ENCODE measurements at regions not wholly inside any gene's neighbourhood (a gene's known extent, or its start where the extent isn't known, plus 50 kb on each side); places are given as distances from the start of the nearest gene placed in this dataset.
"Not testable (repeated sequence)": the region's sequence is repeated elsewhere in the genome, so short reads cannot be mapped to it uniquely, and the experiment has no call there.

GRCh38 chr15:24202297-24202696, 473.3 kb upstream of the NPAP1 start:
- not testable (repeated sequence) for H3K36me3 ChIP-seq (ENCODE audit: insufficient read depth)
- WGBS, result 37% methylated on average over 2 of the region's 2 CpGs

GRCh38 chr15:24211742-24212476, 463.7 kb upstream of the NPAP1 start:
- WGBS, result 74% methylated on average over 6 of the region's 6 CpGs
- H3K27ac ChIP-seq (ENCODE audit: low read depth); H3K36me3 ChIP-seq (ENCODE audit: insufficient read depth); H3K4me1 ChIP-seq (ENCODE audit: insufficient read depth); H3K4me3 ChIP-seq (ENCODE audit: low read depth, low read length); DNase-seq (ENCODE audit: extremely low spot score): not testable (repeated sequence)

More at GRCh38 chr15:24202297-24202696, 473.3 kb upstream of the NPAP1 start:
- not testable (repeated sequence) for DNase-seq (ENCODE audit: extremely low spot score); H3K27ac ChIP-seq (ENCODE audit: low read depth); H3K4me1 ChIP-seq (ENCODE audit: insufficient read depth); H3K4me3 ChIP-seq (ENCODE audit: low read depth, low read length)

- no peak overlapping the region for H3K27ac ChIP-seq (ENCODE audit: low read depth)
- H3K36me3 ChIP-seq (ENCODE audit: insufficient read depth), result no peaks in the 10 kb centered on the region
- WGBS, result 71% methylated on average over 7 of the region's 7 CpGs
- no peaks in the 10 kb centered on the region for H3K4me1 ChIP-seq (ENCODE audit: insufficient read depth)
- no peak for DNase-seq (ENCODE audit: extremely low spot score)
- H3K4me3 ChIP-seq (ENCODE audit: low read depth, low read length), result no peak overlapping the region
Observed at GRCh38 chr15:24223739-24224138, 451.8 kb upstream of the NPAP1 start.

GRCh38 chr15:24224161-24224560, 451.4 kb upstream of the NPAP1 start:
- no peak for DNase-seq (ENCODE audit: extremely low spot score)
- 66% methylated on average over 1 of the region's 1 CpG for WGBS
- H3K27ac ChIP-seq (ENCODE audit: low read depth), result no peak overlapping the region

DNA sequence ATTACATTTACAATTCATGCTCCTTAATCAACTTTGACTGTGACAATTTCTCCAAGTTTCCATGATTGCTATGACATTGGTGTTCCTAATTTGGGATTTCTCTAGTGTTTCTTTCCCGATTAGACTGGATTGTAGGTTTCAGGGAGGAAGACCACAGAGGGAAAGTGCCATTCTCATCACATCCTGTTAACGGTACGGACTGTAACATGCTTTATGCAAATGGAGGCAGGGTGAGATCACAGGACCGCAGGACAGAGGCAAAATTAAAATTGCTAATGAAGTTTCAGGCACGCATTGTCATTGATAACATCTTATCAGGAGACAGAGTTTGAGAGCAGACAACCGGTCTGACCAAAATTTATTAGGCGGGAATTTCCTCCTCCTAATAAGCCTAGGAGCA, 446.7 kb upstream of the NPAP1 start:
- H3K4me3 ChIP-seq (ENCODE audit: low read depth, low read length); H3K36me3 ChIP-seq (ENCODE audit: insufficient read depth); H3K4me1 ChIP-seq (ENCODE audit: insufficient read depth); H3K27ac ChIP-seq (ENCODE audit: low read depth); DNase-seq (ENCODE audit: extremely low spot score): not testable (repeated sequence)
- 82% methylated on average over 7 of the region's 7 CpGs for WGBS

More at GRCh38 chr15:24224161-24224560, 451.4 kb upstream of the NPAP1 start:
- Histone ChIP-seq H3K4me3 (ENCODE audit: low read depth, low read length) (no peak overlapping the region), H3K4me1 (ENCODE audit: insufficient read depth) (no peaks in the 10 kb centered on the region), H3K36me3 (ENCODE audit: insufficient read depth) (no peaks in the 10 kb centered on the region)

DNA sequence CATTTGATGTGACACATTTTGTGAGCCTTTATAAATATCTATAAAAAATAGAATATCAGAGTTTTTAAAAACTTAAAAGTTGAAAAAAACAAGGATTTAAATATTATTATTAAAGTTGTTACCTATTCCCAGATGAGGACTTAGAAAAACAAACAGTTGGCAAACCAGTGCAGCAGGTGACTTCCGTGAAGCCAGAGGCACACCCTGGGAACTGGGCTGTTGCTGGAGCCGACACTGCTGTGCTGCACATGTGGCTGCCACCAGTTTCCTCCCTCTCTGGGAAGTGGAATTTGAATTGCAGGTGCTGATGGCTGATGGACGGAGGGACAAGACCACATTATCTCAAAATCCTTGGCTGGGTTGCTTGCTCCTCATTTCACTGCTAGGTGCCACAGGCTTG, 442.4 kb upstream of the NPAP1 start:
- 74% methylated on average over 3 of the region's 3 CpGs for WGBS
- H3K27ac ChIP-seq (ENCODE audit: low read depth); H3K4me1 ChIP-seq (ENCODE audit: insufficient read depth); DNase-seq (ENCODE audit: extremely low spot score); H3K4me3 ChIP-seq (ENCODE audit: low read depth, low read length); H3K36me3 ChIP-seq (ENCODE audit: insufficient read depth): not testable (repeated sequence)

GRCh38 chr15:24240580-24240979, 435.0 kb upstream of the NPAP1 start:
- WGBS, result 78% methylated on average over 5 of the region's 5 CpGs
- H3K36me3 ChIP-seq (ENCODE audit: insufficient read depth); H3K4me3 ChIP-seq (ENCODE audit: low read depth, low read length); H3K27ac ChIP-seq (ENCODE audit: low read depth); H3K4me1 ChIP-seq (ENCODE audit: insufficient read depth); DNase-seq (ENCODE audit: extremely low spot score): not testable (repeated sequence)

DNA sequence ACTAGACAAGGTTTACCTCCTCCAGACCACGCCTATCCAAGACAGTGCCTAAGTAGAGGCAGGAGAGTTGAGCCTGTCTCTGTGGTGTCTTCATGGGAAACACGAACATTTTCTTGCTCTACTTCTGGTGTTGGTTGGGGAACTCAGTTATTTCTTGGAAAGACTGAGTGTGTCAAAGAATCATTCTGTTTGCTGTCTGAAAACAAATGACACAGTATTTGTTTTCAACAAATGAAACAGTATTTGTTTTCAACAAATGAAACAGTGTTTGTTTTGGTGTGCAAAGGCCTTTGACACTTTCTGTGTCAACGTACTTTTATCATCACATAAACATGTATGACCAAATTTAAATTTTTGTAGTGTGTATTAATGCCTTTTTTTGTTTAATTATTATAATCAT, 416.5 kb upstream of the NPAP1 start:
- WGBS, result 57% methylated on average over 3 of the region's 3 CpGs
- not testable (repeated sequence) for H3K4me3 ChIP-seq (ENCODE audit: low read depth, low read length); DNase-seq (ENCODE audit: extremely low spot score); H3K4me1 ChIP-seq (ENCODE audit: insufficient read depth); H3K36me3 ChIP-seq (ENCODE audit: insufficient read depth); H3K27ac ChIP-seq (ENCODE audit: low read depth)

GRCh38 chr15:24260407-24260806, 415.2 kb upstream of the NPAP1 start:
- 78% methylated on average over 10 of the region's 10 CpGs for WGBS
- not testable (repeated sequence) for H3K27ac ChIP-seq (ENCODE audit: low read depth)

GRCh38 chr15:24260854-24261253, 414.7 kb upstream of the NPAP1 start:
- 27% methylated on average over 13 of the region's 25 CpGs for WGBS
- not testable (repeated sequence) for H3K4me3 ChIP-seq (ENCODE audit: low read depth, low read length); H3K4me1 ChIP-seq (ENCODE audit: insufficient read depth); H3K36me3 ChIP-seq (ENCODE audit: insufficient read depth); H3K27ac ChIP-seq (ENCODE audit: low read depth); DNase-seq (ENCODE audit: extremely low spot score)

More at GRCh38 chr15:24260407-24260806, 415.2 kb upstream of the NPAP1 start:
- not testable (repeated sequence) for DNase-seq (ENCODE audit: extremely low spot score); H3K4me3 ChIP-seq (ENCODE audit: low read depth, low read length); H3K36me3 ChIP-seq (ENCODE audit: insufficient read depth); H3K4me1 ChIP-seq (ENCODE audit: insufficient read depth)

DNA sequence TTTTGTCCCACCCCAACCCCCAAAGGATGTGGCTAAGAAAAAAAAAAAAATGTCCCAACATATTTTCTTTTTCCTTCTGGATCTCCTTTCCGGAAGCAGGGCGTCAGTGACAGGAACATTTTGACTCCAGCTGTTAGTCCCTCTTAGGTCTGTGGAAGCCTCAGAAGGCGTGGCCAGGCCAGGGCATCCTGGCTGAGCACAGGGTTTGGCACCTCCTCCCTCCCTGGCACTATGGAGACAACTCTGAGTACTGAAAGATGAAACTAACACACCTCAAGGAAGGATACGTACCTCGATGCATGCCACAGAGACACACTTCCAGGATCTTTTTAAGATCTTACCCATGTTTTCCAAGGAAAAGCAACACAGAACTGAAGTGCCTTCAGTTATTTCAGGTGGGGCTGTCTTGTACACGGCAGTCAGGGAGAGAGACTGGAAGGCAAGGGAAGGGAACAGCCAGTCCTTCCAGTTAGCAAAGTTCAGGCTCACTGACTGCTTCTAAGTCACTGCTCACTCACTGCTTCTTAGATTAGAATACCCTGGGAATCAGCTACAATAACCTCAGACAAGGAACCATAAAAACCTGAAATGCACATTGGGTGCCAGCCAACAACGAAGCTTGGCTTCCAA, 406.9 kb upstream of the NPAP1 start:
- DNase-seq (ENCODE audit: extremely low spot score); H3K27ac ChIP-seq (ENCODE audit: low read depth): not testable (repeated sequence)
- WGBS, result 59% methylated on average over 7 of the region's 7 CpGs

GRCh38 chr15:24269166-24269571, 406.4 kb upstream of the NPAP1 start:
- no peaks in the 10 kb centered on the region for H3K36me3 ChIP-seq (ENCODE audit: insufficient read depth)
- peak; percentile 4 for DNase-seq (ENCODE audit: extremely low spot score)
- no peak overlapping the region for H3K27ac ChIP-seq (ENCODE audit: low read depth)
- H3K4me3 ChIP-seq (ENCODE audit: low read depth, low read length), result no peak overlapping the region
- 39% methylated on average over 4 of the region's 4 CpGs for WGBS
- H3K4me1 ChIP-seq (ENCODE audit: insufficient read depth), result no peaks in the 10 kb centered on the region

More for the DNA sequence above, 406.9 kb upstream of the NPAP1 start:
- not testable (repeated sequence) for H3K4me1 ChIP-seq (ENCODE audit: insufficient read depth); H3K4me3 ChIP-seq (ENCODE audit: low read depth, low read length); H3K36me3 ChIP-seq (ENCODE audit: insufficient read depth)

DNA sequence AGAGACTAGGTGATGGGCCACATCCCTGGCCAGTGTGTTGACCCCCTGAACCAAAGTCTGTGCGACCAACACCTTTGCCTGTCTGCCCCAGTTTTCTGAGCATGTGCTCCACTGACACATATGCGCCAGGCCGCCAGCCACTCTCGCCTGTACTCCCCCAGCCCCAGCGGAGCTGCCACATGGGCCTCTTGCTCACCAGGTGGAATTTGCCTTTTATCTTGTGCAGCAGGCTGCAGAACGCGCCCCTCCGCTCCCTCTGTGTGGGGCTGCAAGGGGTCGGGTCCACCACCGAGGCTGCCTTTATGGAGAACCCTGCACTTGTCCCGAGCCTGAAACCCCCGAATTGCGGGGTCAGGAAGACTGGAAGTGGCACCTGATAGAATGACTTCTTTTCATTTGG, 405.7 kb upstream of the NPAP1 start:
- Histone ChIP-seq H3K4me3 (ENCODE audit: low read depth, low read length) (no peak overlapping the region), H3K27ac (ENCODE audit: low read depth) (no peak overlapping the region), H3K36me3 (ENCODE audit: insufficient read depth) (no peaks in the 10 kb centered on the region), H3K4me1 (ENCODE audit: insufficient read depth) (no peaks in the 10 kb centered on the region)
- WGBS, result 91% methylated on average over 13 of the region's 13 CpGs
- DNase-seq (ENCODE audit: extremely low spot score), result no peak

DNA sequence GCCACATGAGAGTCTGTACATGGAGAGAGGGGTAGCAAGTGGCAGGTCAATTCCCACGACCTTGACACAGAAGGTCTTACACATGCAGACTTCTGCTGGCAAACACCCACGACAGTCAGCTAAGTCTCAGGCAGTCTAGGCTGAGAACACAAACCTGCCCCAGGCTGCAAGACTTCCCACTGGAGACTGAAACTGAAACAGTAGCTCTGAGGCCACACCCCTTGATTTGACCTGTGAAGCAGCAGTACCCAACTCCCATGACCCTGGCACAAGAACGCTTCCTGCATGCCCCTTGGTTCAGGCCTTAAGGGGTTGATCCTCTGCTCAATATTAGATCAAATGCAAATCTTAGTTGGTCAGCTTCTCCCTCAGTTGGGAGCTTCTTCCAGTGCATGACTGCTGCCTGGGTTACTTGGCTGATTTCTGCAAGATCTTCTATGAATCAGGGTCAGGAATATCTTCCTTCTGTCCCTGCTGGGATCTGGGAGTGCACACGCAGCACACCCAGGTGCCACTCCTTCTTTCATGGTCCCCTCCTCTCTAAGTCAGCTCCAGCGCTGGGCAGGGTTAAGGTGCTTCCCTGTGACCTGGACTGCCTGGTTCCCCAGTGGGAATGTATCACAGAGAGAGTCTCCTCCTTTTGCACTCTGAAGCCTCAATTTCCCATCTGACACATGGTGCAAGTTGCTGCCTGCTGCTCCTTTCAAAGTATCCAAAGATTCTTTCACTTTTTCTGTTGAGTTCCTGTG, 403.9 kb upstream of the NPAP1 start:
- H3K27ac ChIP-seq (ENCODE audit: low read depth); H3K36me3 ChIP-seq (ENCODE audit: insufficient read depth); H3K4me3 ChIP-seq (ENCODE audit: low read depth, low read length); DNase-seq (ENCODE audit: extremely low spot score); H3K4me1 ChIP-seq (ENCODE audit: insufficient read depth): not testable (repeated sequence)
- 67% methylated on average over 5 of the region's 5 CpGs for WGBS
